DND-41 (cell line): ENCODE measurements at regions not wholly inside any gene's neighbourhood (a gene's known extent, or its start where the extent isn't known, plus 50 kb on each side); places are given as distances from the start of the nearest gene placed in this dataset.
"Not testable (repeated sequence)": the region's sequence is repeated elsewhere in the genome, so short reads cannot be mapped to it uniquely, and the experiment has no call there.

Experiments used
- ATAC-seq: fragments of 200-7000 bp; cut with Tn5 transposase; 3 replicates; pipeline ENCODE4 v1.9.1; 2021; ENCODE audit warnings: low read depth; ENCODE audit not compliant: insufficient read depth
- DNase-seq: peaks from one replicate; pipeline ENCODE4 v3.0.0-alpha.2; 2020
- H2AFZ ChIP-seq: 2 replicates; pipeline ENCODE4 v1.6.0; 2012; ENCODE audit warnings: low read depth, low read length
- H3K27ac ChIP-seq: 2 replicates; pipeline ENCODE4 v1.5.1; 2012; ENCODE audit warnings: low read length, inconsistent platforms
- H3K27me3 ChIP-seq: fragments of 200-600 bp; sonication (generic); 2 replicates; pipeline ENCODE4 v1.6.0; 2012; ENCODE audit warnings: low read length, mild to moderate bottlenecking, inconsistent platforms; ENCODE audit not compliant: insufficient read depth, poor library complexity
- H3K36me3 ChIP-seq: 2 replicates; pipeline ENCODE4 v1.5.1; 2012; ENCODE audit warnings: low read length, inconsistent platforms; ENCODE audit not compliant: insufficient read depth
- H3K4me1 ChIP-seq: 2 replicates; pipeline ENCODE4 v1.5.1; 2012; ENCODE audit warnings: mild to moderate bottlenecking, low read length; ENCODE audit not compliant: insufficient read depth
- H3K4me2 ChIP-seq: 2 replicates; pipeline ENCODE4 v1.6.0; 2012; ENCODE audit warnings: mild to moderate bottlenecking, moderate library complexity, low read length, inconsistent platforms; ENCODE audit not compliant: insufficient read depth
- H3K4me3 ChIP-seq, 2 experiments: fragments of 200-600 bp in 1 of 2; shearing (Covaris generic) in 1 of 2; 2 replicates each; pipeline ENCODE4 v1.5.1; 2012 to 2016; ENCODE audit warnings: inconsistent platforms in 2 of 2, low read length in 2 of 2, mild to moderate bottlenecking in 2 of 2, low read depth in 1 of 2, moderate library complexity in 1 of 2
- H3K79me2 ChIP-seq: 2 replicates; pipeline ENCODE4 v1.6.0; 2012; ENCODE audit warnings: low read length, inconsistent platforms; ENCODE audit not compliant: insufficient read depth
- H3K9ac ChIP-seq: 2 replicates; pipeline ENCODE4 v1.6.0; 2012; ENCODE audit warnings: low read depth, mild to moderate bottlenecking, inconsistent platforms, low read length, moderate library complexity
- H3K9me3 ChIP-seq: 2 replicates; pipeline ENCODE4 v1.5.1; 2012; ENCODE audit warnings: low read length, moderate library complexity, mild to moderate bottlenecking, inconsistent platforms; ENCODE audit not compliant: insufficient read depth, severe bottlenecking
- H4K20me1 ChIP-seq: 2 replicates; pipeline ENCODE4 v1.6.0; 2012; ENCODE audit warnings: low read length; ENCODE audit not compliant: insufficient read depth
- CTCF ChIP-seq: IDR thresholded peaks from 2 replicates; pipeline ENCODE4 v1.5.1; 2012; ENCODE audit warnings: borderline replicate concordance, low read length, moderate library complexity, mild to moderate bottlenecking; ENCODE audit not compliant: poor library complexity, severe bottlenecking; ENCODE audit errors: extremely low read depth
- EZH2 ChIP-seq: IDR thresholded peaks from 3 replicates; pipeline ENCODE4 v1.6.1; 2012; ENCODE audit warnings: borderline replicate concordance, low read depth, mild to moderate bottlenecking, moderate library complexity, low read length, inconsistent platforms; ENCODE audit not compliant: severe bottlenecking

GRCh38 chr12:59494617-59495016, 101.2 kb upstream of the SLC16A7 start:
- DNase-seq, result no peak
- no peaks in the 10 kb centered on the region for H3K4me1 ChIP-seq
- no peaks in the 10 kb centered on the region for H3K9me3 ChIP-seq
- no peak overlapping the region for H2AFZ ChIP-seq
- H3K4me2 ChIP-seq, result no peak overlapping the region
- H3K27ac ChIP-seq, result no peak overlapping the region
- no peaks in the 10 kb centered on the region for H3K36me3 ChIP-seq
- H3K27me3 ChIP-seq, result no peaks in the 10 kb centered on the region
- H3K9ac ChIP-seq, result no peak overlapping the region
- H3K4me3 ChIP-seq, result no peak overlapping the region
- no peak for TF ChIP-seq CTCF
- TF ChIP-seq EZH2, result no peak
- H4K20me1 ChIP-seq, result no peaks in the 10 kb centered on the region
- H3K79me2 ChIP-seq, result no peaks in the 10 kb centered on the region
- ATAC-seq, result no peak

DNA sequence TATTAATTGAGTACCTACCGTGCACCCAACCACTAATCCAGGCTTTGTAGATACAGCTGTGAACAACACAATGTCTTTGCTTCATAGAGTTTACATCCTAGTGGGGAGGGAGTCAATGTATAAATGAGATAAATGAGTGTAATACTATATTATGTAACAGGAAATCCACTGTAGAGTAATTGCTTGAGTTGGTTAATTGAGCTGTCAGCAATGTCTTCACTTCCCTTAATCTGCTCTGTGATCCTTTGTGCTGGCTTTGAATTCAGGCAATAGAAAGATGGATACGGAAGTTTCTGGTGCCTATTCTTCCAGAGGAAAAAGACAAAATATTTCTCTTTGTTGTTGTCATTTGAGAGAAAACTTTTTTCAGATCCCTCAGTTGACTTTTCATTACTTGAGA, 104.0 kb upstream of the SLC16A7 start:
- H3K36me3 ChIP-seq, result no peaks in the 10 kb centered on the region
- no peak overlapping the region for H3K4me2 ChIP-seq
- H4K20me1 ChIP-seq, result no peaks in the 10 kb centered on the region
- TF ChIP-seq CTCF (no peak), EZH2 (no peak)
- DNase-seq, result no peak
- no peak overlapping the region for H3K9ac ChIP-seq
- H3K27me3 ChIP-seq, result no peaks in the 10 kb centered on the region
- H3K4me1 ChIP-seq, result no peaks in the 10 kb centered on the region
- no peaks in the 10 kb centered on the region for H3K79me2 ChIP-seq
- no peak overlapping the region for H3K4me3 ChIP-seq
- no peak overlapping the region for H3K27ac ChIP-seq
- ATAC-seq, result no peak
- no peak overlapping the region for H2AFZ ChIP-seq
- no peaks in the 10 kb centered on the region for H3K9me3 ChIP-seq

- no peaks in the 10 kb centered on the region for H3K27me3 ChIP-seq
- H3K4me3 ChIP-seq, result no peak overlapping the region
- no peak for DNase-seq
- H3K9ac ChIP-seq, result no peak overlapping the region
- no peak overlapping the region for H3K27ac ChIP-seq
- ATAC-seq, result no peak
- no peak overlapping the region for H2AFZ ChIP-seq
- H3K4me1 ChIP-seq, result no peaks in the 10 kb centered on the region
- H3K4me2 ChIP-seq, result no peak overlapping the region
- no peaks in the 10 kb centered on the region for H3K9me3 ChIP-seq
- no peaks in the 10 kb centered on the region for H4K20me1 ChIP-seq
- H3K79me2 ChIP-seq, result no peaks in the 10 kb centered on the region
- TF ChIP-seq EZH2, result no peak
- TF ChIP-seq CTCF, result no peak
- H3K36me3 ChIP-seq, result no peaks in the 10 kb centered on the region
Observed at GRCh38 chr12:59486827-59487226, 109.0 kb upstream of the SLC16A7 start.

DNA sequence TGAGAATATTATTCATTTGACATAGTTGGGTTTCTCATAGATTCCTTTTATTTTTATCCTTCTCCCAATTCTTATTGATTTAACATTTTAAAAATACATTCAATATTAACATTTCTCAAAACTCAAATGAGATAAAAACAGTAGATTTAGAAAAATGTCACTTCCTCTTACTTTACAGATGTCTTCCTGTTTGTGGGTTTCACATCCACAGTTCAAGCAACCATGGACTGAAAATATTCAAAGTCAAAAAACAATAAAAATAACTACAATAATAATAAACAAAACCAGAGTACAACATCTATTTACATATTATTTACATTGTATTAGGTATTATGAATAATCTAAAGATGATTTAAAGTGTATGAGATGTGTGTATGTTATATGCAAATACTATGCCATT, 111.3 kb upstream of the SLC16A7 start:
- no peak overlapping the region for H3K27ac ChIP-seq
- no peaks in the 10 kb centered on the region for H4K20me1 ChIP-seq
- H3K27me3 ChIP-seq, result no peaks in the 10 kb centered on the region
- H3K4me3 ChIP-seq, result no peak overlapping the region
- no peak for TF ChIP-seq EZH2
- TF ChIP-seq CTCF, result no peak
- H3K4me2 ChIP-seq, result no peak overlapping the region
- ATAC-seq (no peak), DNase-seq (no peak)
- H3K79me2 ChIP-seq, result no peaks in the 10 kb centered on the region
- no peaks in the 10 kb centered on the region for H3K4me1 ChIP-seq
- H3K36me3 ChIP-seq, result no peaks in the 10 kb centered on the region
- no peaks in the 10 kb centered on the region for H3K9me3 ChIP-seq
- H2AFZ ChIP-seq, result no peak overlapping the region
- no peak overlapping the region for H3K9ac ChIP-seq

DNA sequence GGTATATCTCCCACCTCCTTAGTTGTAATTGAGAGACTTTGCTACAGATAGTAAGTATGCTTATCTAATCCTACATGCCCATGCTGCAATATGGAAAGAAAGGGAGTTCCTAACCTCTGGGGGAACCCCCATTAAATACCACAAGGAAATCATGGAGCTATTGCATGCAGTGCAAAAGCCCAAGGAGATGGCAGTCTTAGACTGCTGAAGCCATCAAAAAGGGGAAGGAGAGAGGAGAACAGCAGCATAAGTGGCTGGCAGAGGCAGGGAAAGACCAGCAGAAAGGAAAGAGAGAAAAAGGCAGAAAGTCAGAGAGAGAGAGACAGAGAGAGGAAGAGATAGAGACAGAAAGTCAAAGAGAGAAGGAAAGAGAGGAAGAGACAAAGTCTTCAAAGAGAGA, 121.6 kb upstream of the SLC16A7 start:
- H3K27ac ChIP-seq, ATAC-seq: not testable (repeated sequence)

More for the DNA sequence above, 121.6 kb upstream of the SLC16A7 start:
- not testable (repeated sequence) for DNase-seq, H3K4me2 ChIP-seq, H4K20me1 ChIP-seq, H3K9me3 ChIP-seq, H3K36me3 ChIP-seq, H3K9ac ChIP-seq, H3K4me3 ChIP-seq, H3K27me3 ChIP-seq, H3K4me1 ChIP-seq, H2AFZ ChIP-seq, H3K79me2 ChIP-seq
